Activated CD4-positive, alpha-beta T cell treated with anti-CD3 and anti-CD28 coated beads for 36 hours (primary cell): ENCODE measurements at regions not wholly inside any gene's neighbourhood (a gene's known extent, or its start where the extent isn't known, plus 50 kb on each side); places are given as distances from the start of the nearest gene placed in this dataset.

Source experiments
- ATAC-seq: fragments of 200-7000 bp; cut with Tn5 transposase; one replicate; pipeline ENCODE4 v1.10.0; 2021; ENCODE audit warnings: mild to moderate bottlenecking, moderate library complexity
- CTCF ChIA-PET: fragments of 350-600 bp; sonication (Branson Sonifier 250); formaldehyde crosslinking; loops from one replicate; lab custom pipeline; 2021; ENCODE audit warnings: antibody characterized with exemption; lab: Charles Lee
- POLR2A ChIA-PET: fragments of 350-600 bp; sonication (Branson Sonifier 250); formaldehyde crosslinking; loops from one replicate; lab custom pipeline; 2021; ENCODE audit warnings: antibody characterized with exemption, inconsistent platforms; lab: Charles Lee
- DNase-seq: peaks from one replicate; pipeline ENCODE4 v3.0.0-alpha.2; 2020
- H3K27ac Mint-ChIP-seq: one replicate; pipeline ENCODE4 v1.8.0; 2021; ENCODE audit warnings: mixed read lengths
- H3K27me3 Mint-ChIP-seq: one replicate; pipeline ENCODE4 v1.8.0; 2021; ENCODE audit warnings: mixed read lengths
- H3K36me3 Mint-ChIP-seq: one replicate; pipeline ENCODE4 v1.8.0; 2021; ENCODE audit warnings: low read depth, mixed read lengths
- H3K4me1 Mint-ChIP-seq: one replicate; pipeline ENCODE4 v1.8.0; 2021; ENCODE audit warnings: mixed read lengths
- H3K4me3 Mint-ChIP-seq: one replicate; pipeline ENCODE4 v1.8.0; 2021; ENCODE audit warnings: mild to moderate bottlenecking, moderate library complexity, mixed read lengths
- H3K9me3 Mint-ChIP-seq: one replicate; pipeline ENCODE4 v1.8.0; 2021; ENCODE audit warnings: low read depth, mixed read lengths
- intact Hi-C, 2 experiments: fragments of 100-400 bp; cut with DNase I in 1 of 2; cut with micrococcal nuclease in 1 of 2; formaldehyde crosslinking; loops; one replicate each; pipeline versions ENCODE4 v1.14.2 to v1.15.1; 2022 to 2024; cut with DNase I, micrococcal nuclease

DNA sequence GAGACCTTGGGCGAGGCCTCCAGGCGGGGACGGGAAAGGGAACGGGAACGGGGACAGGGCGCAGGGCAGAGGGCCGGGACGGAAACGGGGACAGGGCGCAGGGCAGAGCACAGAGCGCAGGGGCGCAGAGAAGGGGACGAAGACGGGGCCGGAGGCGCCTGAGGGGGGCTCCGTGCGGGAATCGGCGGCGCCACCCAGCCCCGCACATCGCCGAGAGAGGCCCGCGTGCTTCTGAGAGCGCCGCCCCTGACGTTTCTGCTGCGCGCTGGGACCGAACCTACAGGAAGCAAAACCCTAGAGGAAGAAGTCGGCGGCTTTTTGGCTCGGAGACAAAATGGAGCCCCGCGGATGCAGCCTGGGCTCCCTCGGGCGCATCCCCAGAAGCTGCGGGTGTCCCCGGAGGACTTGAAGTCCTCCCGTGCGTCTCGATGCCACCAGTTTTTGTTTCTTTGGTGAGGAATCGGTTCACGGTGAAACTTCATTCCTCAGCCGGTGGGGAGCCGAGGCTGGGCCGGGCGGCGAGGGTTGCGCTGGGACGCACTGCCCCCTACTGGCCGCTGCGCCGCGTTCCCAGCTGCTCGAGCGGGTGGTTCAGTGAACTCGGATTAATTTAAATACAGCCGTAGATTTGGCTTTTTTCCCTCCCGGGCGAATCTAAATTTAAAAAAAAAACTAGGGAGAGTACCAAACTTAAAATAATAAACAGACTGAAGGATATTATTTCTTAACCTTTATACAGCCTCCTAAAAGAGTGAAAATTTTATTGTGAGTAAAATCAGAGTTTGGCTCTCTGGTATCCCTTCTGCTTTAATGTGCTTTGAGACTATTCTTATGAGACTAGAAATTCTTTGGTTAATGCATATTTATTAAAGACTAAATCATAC is 350.0 kb upstream of the ARGLU1 start:
- POLR2A ChIA-PET: interaction anchor here (0.6 kb wide), 1 partner anchor 28 kb away, joined by 3 read pairs; no protein-coding TSS in a partner anchor
- ATAC-seq: peak; percentile 95
- Mint-ChIP-seq H3K4me1 (peaks cover 5% of the 10 kb centered on the region), H3K4me3 (peak overlapping the region; percentile 68), H3K27ac (peak overlapping the region; percentile 55), H3K36me3 (no peaks in the 10 kb centered on the region), H3K27me3 (peaks cover 34% of the 10 kb centered on the region), H3K9me3 (no peaks in the 10 kb centered on the region)
- intact Hi-C loops: loop anchor here (1.0 to 10.0 kb wide), 4 partner anchors 293 to 382 kb away; partner anchors contain the start of gene EFNB2 (in 1 of the 2)
- CTCF ChIA-PET: interaction anchor here (0.8 kb wide), 1 partner anchor 235 kb away, joined by 3 read pairs; no protein-coding TSS in a partner anchor
- peak; percentile 84 for DNase-seq

DNA sequence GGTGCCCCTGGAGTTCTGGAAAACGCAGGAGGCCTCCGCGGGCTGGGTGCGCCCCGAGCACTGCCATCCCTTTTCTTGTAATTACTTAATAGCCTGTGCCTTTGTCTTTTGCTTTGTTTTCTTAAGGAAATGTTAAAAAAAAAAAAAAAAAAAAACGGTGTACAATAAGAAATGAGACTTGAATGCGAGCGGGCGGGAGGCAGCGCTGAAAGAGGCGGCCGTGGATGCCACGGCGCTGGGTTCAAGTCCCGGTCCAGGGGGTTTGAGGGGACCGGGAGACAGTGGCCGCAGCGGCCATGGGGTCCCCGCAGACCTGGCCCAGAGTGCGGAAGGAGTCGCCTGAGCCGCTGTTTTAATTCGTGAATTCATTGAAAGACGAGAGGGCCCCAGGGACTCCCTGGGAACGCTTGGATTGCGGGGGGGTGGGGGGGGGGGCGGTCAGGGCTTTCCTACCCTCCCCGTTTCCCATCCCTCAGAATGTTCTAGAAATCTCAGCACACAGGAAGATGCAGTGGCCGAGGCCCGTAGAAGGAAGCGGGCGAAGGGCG is 349.2 kb upstream of the ARGLU1 start:
- H3K27me3 Mint-ChIP-seq: peaks cover 30% of the 10 kb centered on the region
- H3K9me3 Mint-ChIP-seq: no peaks in the 10 kb centered on the region
- ATAC-seq: no peak
- intact Hi-C loops: loop anchor here (5.0 to 10.0 kb wide), 2 partner anchors 292 to 380 kb away; partner anchors contain the start of gene EFNB2 (in 1 of the 2)
- ChIA-PET POLR2A (no interaction called here), CTCF (no interaction called here)
- peaks cover 5% of the 10 kb centered on the region for H3K4me1 Mint-ChIP-seq
- peak overlapping the region; percentile 68 for H3K4me3 Mint-ChIP-seq
- no peak for DNase-seq
- no peaks in the 10 kb centered on the region for H3K36me3 Mint-ChIP-seq
- no peak overlapping the region for H3K27ac Mint-ChIP-seq

DNA sequence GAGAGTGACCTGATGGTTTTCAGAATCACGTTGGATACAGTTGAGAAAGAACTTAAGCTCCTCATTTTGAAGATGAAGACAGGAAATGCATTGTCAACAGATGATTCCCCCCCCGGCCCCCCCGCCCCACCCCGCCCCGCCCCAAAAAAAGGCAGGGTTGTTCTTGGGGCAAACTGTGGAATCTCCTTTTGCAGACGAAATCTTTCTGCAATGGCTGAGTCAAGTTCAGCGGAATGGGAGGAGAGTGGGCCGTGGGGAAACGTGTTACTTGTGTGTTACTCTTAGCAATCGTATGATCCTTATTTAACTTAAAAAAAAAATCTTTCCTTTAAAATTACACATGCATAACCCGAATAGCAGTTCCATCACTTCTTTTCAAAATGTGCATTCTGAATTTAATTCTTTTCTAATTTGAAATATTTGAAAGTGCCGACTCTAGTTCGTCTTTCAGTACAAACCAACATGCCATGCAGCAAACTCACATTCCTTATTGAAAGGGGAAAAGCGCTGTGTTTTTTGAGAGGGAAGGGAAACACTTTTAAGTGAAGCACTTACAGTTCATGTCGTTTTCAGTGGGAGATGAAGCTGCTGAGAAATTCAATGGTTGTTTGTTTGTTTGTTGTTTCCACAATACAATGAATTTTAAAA is 348.5 kb upstream of the ARGLU1 start:
- Mint-ChIP-seq H3K27ac (no peak overlapping the region), H3K36me3 (no peaks in the 10 kb centered on the region), H3K4me1 (peaks cover 6% of the 10 kb centered on the region), H3K4me3 (no peak overlapping the region), H3K9me3 (no peaks in the 10 kb centered on the region), H3K27me3 (peaks cover 31% of the 10 kb centered on the region)
- ATAC-seq (no peak), DNase-seq (no peak)
- intact Hi-C loops: loop anchor here (5.0 to 10.0 kb wide), 2 partner anchors 292 to 379 kb away; partner anchors contain the start of gene EFNB2 (in 1 of the 2)
- ChIA-PET CTCF (no interaction called here), POLR2A (no interaction called here)

- Mint-ChIP-seq H3K27me3 (peaks cover 30% of the 10 kb centered on the region), H3K27ac (no peak overlapping the region), H3K9me3 (no peaks in the 10 kb centered on the region), H3K36me3 (no peaks in the 10 kb centered on the region), H3K4me1 (peaks cover 8% of the 10 kb centered on the region), H3K4me3 (no peak overlapping the region)
- ATAC-seq: no peak
- intact Hi-C loops: loop anchor here (5.0 to 10.0 kb wide), 2 partner anchors 290 to 378 kb away; partner anchors contain the start of gene EFNB2 (in 1 of the 2)
- CTCF ChIA-PET: no interaction called here
- POLR2A ChIA-PET: no interaction called here
- DNase-seq: no peak
Measured at GRCh38 chr13:106915146-106915545, 347.2 kb upstream of the ARGLU1 start.

- no peak for ATAC-seq
- intact Hi-C loops: loop anchor here in 1 of 2 experiments (10.0 kb wide), 1 partner anchor 287 kb away; no protein-coding TSS in a partner anchor
- DNase-seq: no peak
- Mint-ChIP-seq H3K4me3 (no peak overlapping the region), H3K4me1 (peaks cover 3% of the 10 kb centered on the region), H3K27me3 (peaks cover 19% of the 10 kb centered on the region), H3K9me3 (no peaks in the 10 kb centered on the region), H3K36me3 (no peaks in the 10 kb centered on the region), H3K27ac (no peak overlapping the region)
- ChIA-PET CTCF (no interaction called here), POLR2A (no interaction called here)
Measured at GRCh38 chr13:106911627-106912026, 343.7 kb upstream of the ARGLU1 start.

DNA sequence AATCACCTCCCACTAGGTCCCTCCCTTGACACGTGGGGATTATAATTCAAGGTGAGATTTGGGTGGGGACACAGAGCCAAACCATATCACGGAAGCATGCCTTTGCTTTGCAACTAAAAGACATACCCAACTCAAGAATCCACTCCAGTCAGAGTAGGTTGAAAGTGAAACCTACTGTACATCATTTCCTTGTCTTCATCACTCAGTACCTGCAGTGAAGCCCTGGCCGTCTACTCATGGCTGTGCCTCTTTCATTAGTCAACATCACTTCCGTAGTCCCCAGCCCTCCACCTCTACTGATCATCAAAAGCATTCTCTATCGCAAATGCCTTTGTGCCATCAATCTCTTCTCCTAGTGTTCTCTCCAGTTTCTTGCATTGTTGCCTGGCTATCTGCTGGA is 343.1 kb upstream of the ARGLU1 start:
- no peak overlapping the region for H3K4me3 Mint-ChIP-seq
- peaks cover 16% of the 10 kb centered on the region for H3K27me3 Mint-ChIP-seq
- no peaks in the 10 kb centered on the region for H3K9me3 Mint-ChIP-seq
- no peaks in the 10 kb centered on the region for H3K36me3 Mint-ChIP-seq
- H3K27ac Mint-ChIP-seq: no peak overlapping the region
- ChIA-PET CTCF (no interaction called here), POLR2A (no interaction called here)
- peaks cover 3% of the 10 kb centered on the region for H3K4me1 Mint-ChIP-seq
- intact Hi-C loops: loop anchor here in 1 of 2 experiments (10.0 kb wide), 1 partner anchor 286 kb away; no protein-coding TSS in a partner anchor
- DNase-seq (no peak), ATAC-seq (peak; percentile 61)

GRCh38 chr13:106906426-106906996 is 338.6 kb upstream of the ARGLU1 start:
- POLR2A ChIA-PET: no interaction called here
- Mint-ChIP-seq H3K9me3 (no peaks in the 10 kb centered on the region), H3K36me3 (no peaks in the 10 kb centered on the region), H3K4me1 (peaks cover 2% of the 10 kb centered on the region), H3K27ac (no peak overlapping the region), H3K27me3 (peaks cover 7% of the 10 kb centered on the region), H3K4me3 (no peak overlapping the region)
- intact Hi-C loops: no loop called here
- CTCF ChIA-PET: no interaction called here
- no peak for DNase-seq
- no peak for ATAC-seq

- Mint-ChIP-seq H3K4me3 (no peak overlapping the region), H3K9me3 (no peaks in the 10 kb centered on the region), H3K27me3 (peaks cover 5% of the 10 kb centered on the region), H3K4me1 (no peaks in the 10 kb centered on the region), H3K27ac (no peak overlapping the region), H3K36me3 (no peaks in the 10 kb centered on the region)
- ATAC-seq (no peak), DNase-seq (no peak)
- ChIA-PET POLR2A (interaction anchor here (0.6 kb wide), 1 partner anchor 340 kb away, joined by 3 read pairs; no protein-coding TSS in a partner anchor), CTCF (interaction anchor here (1.0 kb wide), 1 partner anchor 9 kb away, joined by 5 read pairs; no protein-coding TSS in a partner anchor)
- intact Hi-C loops: no loop called here
Measured at GRCh38 chr13:106905380-106906162, 337.6 kb upstream of the ARGLU1 start.

GRCh38 chr13:106899442-106899841 is 331.5 kb upstream of the ARGLU1 start:
- ChIA-PET CTCF (interaction anchor here (1.8 kb wide), 1 partner anchor 20 kb away, joined by 4 read pairs; no protein-coding TSS in a partner anchor), POLR2A (no interaction called here)
- Mint-ChIP-seq H3K4me1 (no peaks in the 10 kb centered on the region), H3K9me3 (no peaks in the 10 kb centered on the region), H3K36me3 (no peaks in the 10 kb centered on the region), H3K27me3 (peaks cover 2% of the 10 kb centered on the region), H3K4me3 (no peak overlapping the region), H3K27ac (no peak overlapping the region)
- ATAC-seq (no peak), DNase-seq (no peak)
- intact Hi-C loops: no loop called here

- Mint-ChIP-seq H3K4me1 (no peaks in the 10 kb centered on the region), H3K27ac (no peak overlapping the region), H3K27me3 (peaks cover 2% of the 10 kb centered on the region), H3K4me3 (no peak overlapping the region), H3K9me3 (no peaks in the 10 kb centered on the region), H3K36me3 (no peaks in the 10 kb centered on the region)
- intact Hi-C loops: no loop called here
- DNase-seq: no peak
- no peak for ATAC-seq
- POLR2A ChIA-PET: no interaction called here
- CTCF ChIA-PET: no interaction called here
Measured at GRCh38 chr13:106898231-106898630, 330.3 kb upstream of the ARGLU1 start.
